WTC11 (cell line): ENCODE measurements at regions not wholly inside any gene's neighbourhood (a gene's known extent, or its start where the extent isn't known, plus 50 kb on each side); places are given as distances from the start of the nearest gene placed in this dataset.

Source experiments
- ATAC-seq: fragments of 200-7000 bp; cut with Tn5 transposase; 2 replicates; pipeline ENCODE4 v1.10.0; 2021; ENCODE audit warnings: mild to moderate bottlenecking, moderate library complexity
- CTCF ChIA-PET: fragments of 300-600 bp; sonication (Branson Sonifier 250); formaldehyde crosslinking; loops from one replicate; lab custom pipeline; 2021; ENCODE audit warnings: antibody characterized with exemption; lab: Charles Lee
- POLR2A ChIA-PET: fragments of 350-600 bp; sonication (Branson Sonifier 250); formaldehyde crosslinking; loops from one replicate; lab custom pipeline; 2021; ENCODE audit warnings: antibody characterized with exemption; lab: Charles Lee
- DNase-seq: peaks from one replicate; pipeline ENCODE4 v3.0.0; 2021; ENCODE audit warnings: low spot score
- H3K27ac Mint-ChIP-seq: 2 replicates; pipeline ENCODE4 v1.8.0; 2021; ENCODE audit warnings: mixed read lengths
- H3K27me3 Mint-ChIP-seq: 2 replicates; pipeline ENCODE4 v1.8.0; 2021; ENCODE audit warnings: low read depth, mild to moderate bottlenecking, moderate library complexity, mixed read lengths
- H3K36me3 Mint-ChIP-seq: 2 replicates; pipeline ENCODE4 v1.8.0; 2021; ENCODE audit warnings: mixed read lengths
- H3K4me1 Mint-ChIP-seq: 2 replicates; pipeline ENCODE4 v1.8.0; 2022; ENCODE audit warnings: mixed read lengths
- H3K4me3 Mint-ChIP-seq: 2 replicates; pipeline ENCODE4 v1.8.0; 2021; ENCODE audit warnings: mild to moderate bottlenecking, moderate library complexity, mixed read lengths
- H3K9me3 Mint-ChIP-seq: 2 replicates; pipeline ENCODE4 v1.8.0; 2021; ENCODE audit warnings: mixed read lengths
- FOXJ3 ChIP-seq: sonication (generic); formaldehyde crosslinking; IDR thresholded peaks from 2 replicates; pipeline ENCODE4 v1.9.0; 2021; ENCODE audit warnings: missing genetic modification reagents, mild to moderate bottlenecking, borderline replicate concordance
- FOXK1 ChIP-seq: sonication (generic); formaldehyde crosslinking; IDR thresholded peaks from 2 replicates; pipeline ENCODE4 v1.8.0; 2022; ENCODE audit warnings: mild to moderate bottlenecking, moderate library complexity, missing genetic modification reagents
- FOXP4 ChIP-seq: sonication (generic); formaldehyde crosslinking; IDR thresholded peaks from 2 replicates; pipeline ENCODE4 v1.8.0; 2022; ENCODE audit warnings: mild to moderate bottlenecking, missing genetic modification reagents
- IRF2 ChIP-seq: sonication (generic); formaldehyde crosslinking; IDR thresholded peaks from 2 replicates; pipeline ENCODE4 v1.8.0; 2022; ENCODE audit warnings: low read depth, missing genetic modification reagents, borderline replicate concordance
- JUN ChIP-seq: sonication (generic); formaldehyde crosslinking; IDR thresholded peaks from 2 replicates; pipeline ENCODE4 v1.8.0; 2023; ENCODE audit warnings: mild to moderate bottlenecking, missing genetic modification reagents
- KAT7 ChIP-seq: sonication (generic); formaldehyde crosslinking; IDR thresholded peaks from 2 replicates; pipeline ENCODE4 v1.8.1; 2023; ENCODE audit warnings: missing genetic modification reagents, mild to moderate bottlenecking, borderline replicate concordance
- NFE2L1 ChIP-seq: sonication (generic); formaldehyde crosslinking; IDR thresholded peaks from 2 replicates; pipeline ENCODE4 v1.8.1; 2023; ENCODE audit warnings: missing genetic modification reagents
- OVOL2 ChIP-seq: fragments of 250-450 bp; sonication (Bioruptor Pico); IDR thresholded peaks from 2 replicates; pipeline ENCODE4 v1.9.0; 2021; ENCODE audit warnings: mild to moderate bottlenecking, borderline replicate concordance
- ZBTB43 ChIP-seq: sonication (generic); formaldehyde crosslinking; IDR thresholded peaks from 2 replicates; pipeline ENCODE4 v1.8.1; 2023; ENCODE audit warnings: mild to moderate bottlenecking, missing genetic modification reagents
- ZNF232 ChIP-seq: sonication (generic); formaldehyde crosslinking; IDR thresholded peaks from 2 replicates; pipeline ENCODE4 v1.8.0; 2022; ENCODE audit warnings: mild to moderate bottlenecking, missing genetic modification reagents
- TF ChIP-seq, protein P1 (sequence below): sonication (generic); formaldehyde crosslinking; IDR thresholded peaks from 2 replicates; pipeline ENCODE4 v1.8.0; 2022; ENCODE audit warnings: mild to moderate bottlenecking, missing genetic modification reagents
- TF ChIP-seq, protein P2 (sequence below): sonication (generic); formaldehyde crosslinking; IDR thresholded peaks from 2 replicates; pipeline ENCODE4 v1.8.1; 2023; ENCODE audit warnings: mild to moderate bottlenecking, missing genetic modification reagents
- TF ChIP-seq, protein P3 (sequence below): fragments of 250-450 bp; sonication (Bioruptor Pico); IDR thresholded peaks from 2 replicates; pipeline ENCODE4 v1.9.0; 2021; ENCODE audit warnings: mild to moderate bottlenecking, borderline replicate concordance
- TF ChIP-seq, protein P4 (sequence below): sonication (generic); formaldehyde crosslinking; IDR thresholded peaks from 2 replicates; pipeline ENCODE4 v1.8.1; 2023; ENCODE audit warnings: mild to moderate bottlenecking, moderate library complexity, missing genetic modification reagents

GRCh38 chr6:143607168-143607567, 70.6 kb upstream of the PHACTR2 start:
- Mint-ChIP-seq H3K4me1 (peaks cover 16% of the 10 kb centered on the region), H3K36me3 (no peaks in the 10 kb centered on the region)
- ATAC-seq, result no peak
- POLR2A ChIA-PET, result no interaction called here
- no peak for DNase-seq
- TF ChIP-seq, protein P1, sequence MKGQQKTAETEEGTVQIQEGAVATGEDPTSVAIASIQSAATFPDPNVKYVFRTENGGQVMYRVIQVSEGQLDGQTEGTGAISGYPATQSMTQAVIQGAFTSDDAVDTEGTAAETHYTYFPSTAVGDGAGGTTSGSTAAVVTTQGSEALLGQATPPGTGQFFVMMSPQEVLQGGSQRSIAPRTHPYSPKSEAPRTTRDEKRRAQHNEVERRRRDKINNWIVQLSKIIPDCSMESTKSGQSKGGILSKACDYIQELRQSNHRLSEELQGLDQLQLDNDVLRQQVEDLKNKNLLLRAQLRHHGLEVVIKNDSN (CRISPR knock-in tag), result no peak
- TF ChIP-seq FOXP4 (CRISPR knock-in tag) (no peak), NFE2L1 (CRISPR knock-in tag) (no peak), IRF2 (no peak), FOXJ3 (CRISPR knock-in tag) (no peak), FOXK1 (CRISPR knock-in tag) (no peak), JUN (CRISPR knock-in tag) (no peak), ZBTB43 (CRISPR knock-in tag) (no peak), OVOL2 (CRISPR knock-in tag) (no peak), KAT7 (CRISPR knock-in tag) (no peak), ZNF232 (CRISPR knock-in tag) (no peak)
- TF ChIP-seq, protein P2, sequence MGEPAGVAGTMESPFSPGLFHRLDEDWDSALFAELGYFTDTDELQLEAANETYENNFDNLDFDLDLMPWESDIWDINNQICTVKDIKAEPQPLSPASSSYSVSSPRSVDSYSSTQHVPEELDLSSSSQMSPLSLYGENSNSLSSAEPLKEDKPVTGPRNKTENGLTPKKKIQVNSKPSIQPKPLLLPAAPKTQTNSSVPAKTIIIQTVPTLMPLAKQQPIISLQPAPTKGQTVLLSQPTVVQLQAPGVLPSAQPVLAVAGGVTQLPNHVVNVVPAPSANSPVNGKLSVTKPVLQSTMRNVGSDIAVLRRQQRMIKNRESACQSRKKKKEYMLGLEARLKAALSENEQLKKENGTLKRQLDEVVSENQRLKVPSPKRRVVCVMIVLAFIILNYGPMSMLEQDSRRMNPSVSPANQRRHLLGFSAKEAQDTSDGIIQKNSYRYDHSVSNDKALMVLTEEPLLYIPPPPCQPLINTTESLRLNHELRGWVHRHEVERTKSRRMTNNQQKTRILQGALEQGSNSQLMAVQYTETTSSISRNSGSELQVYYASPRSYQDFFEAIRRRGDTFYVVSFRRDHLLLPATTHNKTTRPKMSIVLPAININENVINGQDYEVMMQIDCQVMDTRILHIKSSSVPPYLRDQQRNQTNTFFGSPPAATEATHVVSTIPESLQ (CRISPR knock-in tag), result no peak
- TF ChIP-seq, protein P3, sequence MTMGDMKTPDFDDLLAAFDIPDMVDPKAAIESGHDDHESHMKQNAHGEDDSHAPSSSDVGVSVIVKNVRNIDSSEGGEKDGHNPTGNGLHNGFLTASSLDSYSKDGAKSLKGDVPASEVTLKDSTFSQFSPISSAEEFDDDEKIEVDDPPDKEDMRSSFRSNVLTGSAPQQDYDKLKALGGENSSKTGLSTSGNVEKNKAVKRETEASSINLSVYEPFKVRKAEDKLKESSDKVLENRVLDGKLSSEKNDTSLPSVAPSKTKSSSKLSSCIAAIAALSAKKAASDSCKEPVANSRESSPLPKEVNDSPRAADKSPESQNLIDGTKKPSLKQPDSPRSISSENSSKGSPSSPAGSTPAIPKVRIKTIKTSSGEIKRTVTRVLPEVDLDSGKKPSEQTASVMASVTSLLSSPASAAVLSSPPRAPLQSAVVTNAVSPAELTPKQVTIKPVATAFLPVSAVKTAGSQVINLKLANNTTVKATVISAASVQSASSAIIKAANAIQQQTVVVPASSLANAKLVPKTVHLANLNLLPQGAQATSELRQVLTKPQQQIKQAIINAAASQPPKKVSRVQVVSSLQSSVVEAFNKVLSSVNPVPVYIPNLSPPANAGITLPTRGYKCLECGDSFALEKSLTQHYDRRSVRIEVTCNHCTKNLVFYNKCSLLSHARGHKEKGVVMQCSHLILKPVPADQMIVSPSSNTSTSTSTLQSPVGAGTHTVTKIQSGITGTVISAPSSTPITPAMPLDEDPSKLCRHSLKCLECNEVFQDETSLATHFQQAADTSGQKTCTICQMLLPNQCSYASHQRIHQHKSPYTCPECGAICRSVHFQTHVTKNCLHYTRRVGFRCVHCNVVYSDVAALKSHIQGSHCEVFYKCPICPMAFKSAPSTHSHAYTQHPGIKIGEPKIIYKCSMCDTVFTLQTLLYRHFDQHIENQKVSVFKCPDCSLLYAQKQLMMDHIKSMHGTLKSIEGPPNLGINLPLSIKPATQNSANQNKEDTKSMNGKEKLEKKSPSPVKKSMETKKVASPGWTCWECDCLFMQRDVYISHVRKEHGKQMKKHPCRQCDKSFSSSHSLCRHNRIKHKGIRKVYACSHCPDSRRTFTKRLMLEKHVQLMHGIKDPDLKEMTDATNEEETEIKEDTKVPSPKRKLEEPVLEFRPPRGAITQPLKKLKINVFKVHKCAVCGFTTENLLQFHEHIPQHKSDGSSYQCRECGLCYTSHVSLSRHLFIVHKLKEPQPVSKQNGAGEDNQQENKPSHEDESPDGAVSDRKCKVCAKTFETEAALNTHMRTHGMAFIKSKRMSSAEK (CRISPR knock-in tag), result no peak
- TF ChIP-seq, protein P4, sequence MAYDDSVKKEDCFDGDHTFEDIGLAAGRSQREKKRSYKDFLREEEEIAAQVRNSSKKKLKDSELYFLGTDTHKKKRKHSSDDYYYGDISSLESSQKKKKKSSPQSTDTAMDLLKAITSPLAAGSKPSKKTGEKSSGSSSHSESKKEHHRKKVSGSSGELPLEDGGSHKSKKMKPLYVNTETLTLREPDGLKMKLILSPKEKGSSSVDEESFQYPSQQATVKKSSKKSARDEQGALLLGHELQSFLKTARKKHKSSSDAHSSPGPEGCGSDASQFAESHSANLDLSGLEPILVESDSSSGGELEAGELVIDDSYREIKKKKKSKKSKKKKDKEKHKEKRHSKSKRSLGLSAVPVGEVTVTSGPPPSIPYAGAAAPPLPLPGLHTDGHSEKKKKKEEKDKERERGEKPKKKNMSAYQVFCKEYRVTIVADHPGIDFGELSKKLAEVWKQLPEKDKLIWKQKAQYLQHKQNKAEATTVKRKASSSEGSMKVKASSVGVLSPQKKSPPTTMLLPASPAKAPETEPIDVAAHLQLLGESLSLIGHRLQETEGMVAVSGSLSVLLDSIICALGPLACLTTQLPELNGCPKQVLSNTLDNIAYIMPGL (CRISPR knock-in tag), result no peak
- TF ChIP-seq, all 79 proteins: peak for 0
- H3K27me3 Mint-ChIP-seq, result no peaks in the 10 kb centered on the region
- CTCF ChIA-PET, result interaction anchor here (1.3 kb wide), 1 partner anchor 31 kb away, joined by 7 read pairs; no protein-coding TSS in a partner anchor
- no peak overlapping the region for H3K4me3 Mint-ChIP-seq
- no peak overlapping the region; the same call in 1 of the 2 replicates for H3K27ac Mint-ChIP-seq
- no peaks in the 10 kb centered on the region for H3K9me3 Mint-ChIP-seq
